GM20000 (cell line): ENCODE measurements at regions not wholly inside any gene's neighbourhood (a gene's known extent, or its start where the extent isn't known, plus 50 kb on each side); places are given as distances from the start of the nearest gene placed in this dataset.

Experiments
- DNase-seq: peaks from one replicate; pipeline ENCODE4 v3.0.0; 2012; ENCODE audit warnings: low spot score
- CTCF ChIP-seq: IDR thresholded peaks from 2 replicates; pipeline ENCODE4 v1.5.1; 2012; ENCODE audit warnings: mild to moderate bottlenecking, control low read depth; ENCODE audit errors: extremely low read depth, missing control alignments

- TF ChIP-seq CTCF, result no peak
- DNase-seq, result no peak
Measured at GRCh38 chr22:25357132-25357455, 137.7 kb downstream of the CRYBB2 start.

- no peak for DNase-seq
Measured at GRCh38 chr22:25357606-25358420, 138.4 kb downstream of the CRYBB2 start.

GRCh38 chr22:25358421-25359170, 139.2 kb downstream of the CRYBB2 start:
- DNase-seq, result no peak
- TF ChIP-seq CTCF, result no peak

More at GRCh38 chr22:25357606-25358420, 138.4 kb downstream of the CRYBB2 start:
- no peak for TF ChIP-seq CTCF

- no peak for TF ChIP-seq CTCF
- DNase-seq, result no peak
Measured at GRCh38 chr22:25359601-25360261, 140.3 kb downstream of the CRYBB2 start.

- no peak for DNase-seq
- TF ChIP-seq CTCF, result no peak
Measured at GRCh38 chr22:25360411-25360810, 141.0 kb downstream of the CRYBB2 start.

- TF ChIP-seq CTCF, result no peak
- no peak for DNase-seq
Measured at GRCh38 chr22:25360891-25361645, 141.6 kb downstream of the CRYBB2 start.

- no peak for TF ChIP-seq CTCF
- DNase-seq, result no peak
Measured at GRCh38 chr22:25361899-25362214, 142.4 kb downstream of the CRYBB2 start.
